H1 (cell line): ENCODE measurements at regions not wholly inside any gene's neighbourhood (a gene's known extent, or its start where the extent isn't known, plus 50 kb on each side); places are given as distances from the start of the nearest gene placed in this dataset.

Experiments used
- CTCF ChIA-PET: fragments of 300-600 bp; sonication (Branson Sonifier 250); formaldehyde crosslinking; loops from one replicate; lab custom pipeline; 2021; ENCODE audit not compliant: partially characterized antibody; lab: Charles Lee
- POLR2A ChIA-PET: fragments of 300-600 bp; sonication (Branson Sonifier 250); formaldehyde crosslinking; loops from one replicate; lab custom pipeline; 2021; ENCODE audit warnings: inconsistent platforms; ENCODE audit not compliant: partially characterized antibody; lab: Charles Lee
- DNase-seq, 2 experiments: peaks; one replicate each; pipeline versions ENCODE4 v3.0.0 to v3.0.0-alpha.2; 2010 to 2022; ENCODE audit warnings: low spot score in 2 of 2, low read depth in 1 of 2, mixed read lengths in 1 of 2
- FAIRE-seq: peaks from 2 replicates; lab custom pipeline; 2011; peaks lifted over from hg19 to GRCh38; lab: Jason Lieb, UNC
- H2AFZ ChIP-seq: 2 replicates; pipeline ENCODE4 v1.8.1; 2012; ENCODE audit warnings: low read length, inconsistent platforms
- H2AK5ac ChIP-seq: 2 replicates; pipeline ENCODE4 v1.6.1; 2013; ENCODE audit warnings: low read depth, low read length
- H2BK120ac ChIP-seq: replicated peaks from 2 replicates; pipeline ENCODE3; 2013; ENCODE audit warnings: low read depth, low read length, inconsistent platforms
- H2BK12ac ChIP-seq: 2 replicates; pipeline ENCODE4 v1.6.1; 2013; ENCODE audit warnings: low read depth, low read length
- H2BK15ac ChIP-seq: 2 replicates; pipeline ENCODE4 v1.6.1; 2013; ENCODE audit warnings: low read length
- H2BK20ac ChIP-seq: 2 replicates; pipeline ENCODE4 v1.6.1; 2013; ENCODE audit warnings: low read length
- H2BK5ac ChIP-seq: 2 replicates; pipeline ENCODE4 v1.6.1; 2013; ENCODE audit warnings: low read depth, low read length
- H3K14ac ChIP-seq: 2 replicates; pipeline ENCODE4 v1.6.1; 2013; ENCODE audit warnings: inconsistent platforms; ENCODE audit not compliant: insufficient read length
- H3K18ac ChIP-seq: 2 replicates; pipeline ENCODE4 v1.6.1; 2013; ENCODE audit warnings: low read length; ENCODE audit errors: extremely low read depth
- H3K23ac ChIP-seq: 2 replicates; pipeline ENCODE4 v1.6.1; 2013; ENCODE audit warnings: inconsistent platforms; ENCODE audit not compliant: insufficient read length
- H3K23me2 ChIP-seq: 2 replicates; pipeline ENCODE4 v1.6.1; 2013; ENCODE audit warnings: low read depth, low read length
- H3K27ac ChIP-seq: 2 replicates; pipeline ENCODE4 v1.6.1; 2011; ENCODE audit warnings: low read depth, low read length, inconsistent platforms
- H3K27me3 ChIP-seq, 4 experiments: replicated peaks in 1 of 4; 1 replicate in 1 of 4; 2 replicates in 3 of 4; pipeline versions ENCODE4 v1.6.1 to v1.8.1; 2011 to 2013; ENCODE audit warnings: low read length in 3 of 4, mild to moderate bottlenecking in 3 of 4, inconsistent platforms in 2 of 4, mixed read lengths in 2 of 4, moderate library complexity in 1 of 4; ENCODE audit not compliant: control insufficient read depth in 3 of 4, insufficient read depth in 3 of 4; ENCODE audit errors: extremely low read depth in 1 of 4
- H3K36me3 ChIP-seq, 4 experiments: 2 replicates each; pipeline versions ENCODE4 v1.6.1 to v1.8.1; 2011 to 2013; ENCODE audit warnings: mild to moderate bottlenecking in 4 of 4, low read length in 3 of 4, moderate library complexity in 2 of 4, control low read depth in 1 of 4, inconsistent platforms in 1 of 4; ENCODE audit not compliant: insufficient read depth in 4 of 4, control insufficient read depth in 2 of 4
- H3K4ac ChIP-seq: replicated peaks from 2 replicates; pipeline ENCODE3; 2013; ENCODE audit warnings: low read length, low read depth, mixed read lengths, inconsistent platforms; ENCODE audit not compliant: insufficient read length
- H3K4me1 ChIP-seq, 4 experiments: replicated peaks in 1 of 4; 1 replicate in 1 of 4; 2 replicates in 3 of 4; pipeline versions ENCODE4 v1.6.1 to v1.8.1; 2011 to 2013; ENCODE audit warnings: low read length in 3 of 4, inconsistent platforms in 2 of 4, mixed read lengths in 1 of 4; ENCODE audit not compliant: insufficient read depth in 4 of 4, control insufficient read depth in 3 of 4
- H3K4me2 ChIP-seq, 2 experiments: 2 replicates each; pipeline versions ENCODE4 v1.6.1 to v1.8.1; 2011 to 2013; ENCODE audit warnings: low read depth in 2 of 2, low read length in 2 of 2, control low read depth in 1 of 2, inconsistent platforms in 1 of 2, mild to moderate bottlenecking in 1 of 2; ENCODE audit not compliant: insufficient read depth in 1 of 2
- H3K4me3 ChIP-seq, 4 experiments: fragments of 200-600, 300-600 bp in 1 of 4; sonication (generic), shearing (Covaris generic), sonication (Bioruptor Twin) in 1 of 4; 2 replicates each; pipeline versions ENCODE4 v1.5.1 to v1.8.1; 2011 to 2016; ENCODE audit warnings: low read length in 4 of 4, low read depth in 3 of 4, control low read depth in 2 of 4, inconsistent platforms in 2 of 4, mild to moderate bottlenecking in 2 of 4, mixed read lengths in 1 of 4, moderate library complexity in 1 of 4; ENCODE audit not compliant: insufficient read depth in 2 of 4; ENCODE audit errors: extremely low read depth in 1 of 4
- H3K56ac ChIP-seq: replicated peaks from 2 replicates; pipeline ENCODE3; 2013; ENCODE audit warnings: low read depth, mild to moderate bottlenecking, mixed read lengths, low read length, inconsistent platforms; ENCODE audit not compliant: insufficient read length
- H3K79me1 ChIP-seq: 2 replicates; pipeline ENCODE4 v1.6.1; 2013; ENCODE audit warnings: low read depth, low read length, control low read depth
- H3K79me2 ChIP-seq, 2 experiments: 2 replicates each; pipeline versions ENCODE4 v1.6.1 to v1.8.1; 2012 to 2013; ENCODE audit warnings: low read length in 2 of 2, mild to moderate bottlenecking in 2 of 2, inconsistent platforms in 1 of 2; ENCODE audit not compliant: insufficient read depth in 2 of 2, control insufficient read depth in 1 of 2
- H3K9ac ChIP-seq, 4 experiments: replicated peaks in 1 of 4; 1 replicate in 1 of 4; 2 replicates in 3 of 4; pipeline versions ENCODE4 v1.6.1 to v1.8.1; 2011 to 2013; ENCODE audit warnings: low read depth in 3 of 4, low read length in 3 of 4, control low read depth in 2 of 4, mild to moderate bottlenecking in 2 of 4, moderate library complexity in 2 of 4, inconsistent platforms in 1 of 4; ENCODE audit errors: extremely low read depth in 1 of 4
- H3K9me3 ChIP-seq, 2 experiments: 2 replicates each; pipeline versions ENCODE4 v1.6.1 to v1.8.1; 2012 to 2013; ENCODE audit warnings: mild to moderate bottlenecking in 2 of 2, moderate library complexity in 2 of 2, control low read depth in 1 of 2, inconsistent platforms in 1 of 2, low read depth in 1 of 2, low read length in 1 of 2, mixed read lengths in 1 of 2; ENCODE audit not compliant: insufficient read depth in 2 of 2
- H4K20me1 ChIP-seq, 2 experiments: replicated peaks in 1 of 2; 2 replicates each; pipeline versions ENCODE3 to v1.8.1; 2011 to 2013; ENCODE audit warnings: inconsistent platforms in 2 of 2, low read length in 2 of 2, mild to moderate bottlenecking in 1 of 2; ENCODE audit not compliant: insufficient read depth in 2 of 2, control insufficient read depth in 1 of 2
- H4K5ac ChIP-seq: 2 replicates; pipeline ENCODE4 v1.6.1; 2013; ENCODE audit warnings: low read length, low read depth, mixed read lengths, inconsistent platforms; ENCODE audit not compliant: insufficient read length
- H4K8ac ChIP-seq: 2 replicates; pipeline ENCODE4 v1.8.0; 2013; ENCODE audit warnings: mild to moderate bottlenecking, moderate library complexity, low read length, inconsistent platforms; ENCODE audit not compliant: insufficient read depth; ENCODE audit errors: extremely low read depth
- H4K91ac ChIP-seq: replicated peaks from 2 replicates; pipeline ENCODE3; 2013; ENCODE audit warnings: low read length, mixed read lengths, inconsistent platforms; ENCODE audit not compliant: insufficient read length
- JUN ChIP-seq: IDR thresholded peaks from 2 replicates; pipeline ENCODE4 v1.6.1; 2011; ENCODE audit warnings: low read depth, mild to moderate bottlenecking, improper control_type of control experiment, low read length
- NRF1 ChIP-seq: IDR thresholded peaks from 2 replicates; pipeline ENCODE4 v1.6.1; 2011; ENCODE audit warnings: mild to moderate bottlenecking, low read depth, low read length, improper control_type of control experiment
- SIN3A ChIP-seq, 2 experiments: IDR thresholded peaks in 1 of 2; conservative IDR thresholded peaks in 1 of 2; 2 replicates each; pipeline ENCODE4 v1.6.1; 2011 to 2012; ENCODE audit warnings: low read length in 2 of 2, improper control_type of control experiment in 1 of 2, low read depth in 1 of 2, mild to moderate bottlenecking in 1 of 2
- USF2 ChIP-seq: IDR thresholded peaks from 2 replicates; pipeline ENCODE4 v1.6.1; 2011; ENCODE audit warnings: low read length, improper control_type of control experiment
- WGBS, 2 experiments: shearing (Covaris generic) in 1 of 2; methylation state at CpG; one replicate each; pipeline versions ENCODE4 v1.1.6 to v1.1.7; 2013 to 2015; ENCODE audit warnings: low lambda C conversion rate in 2 of 2, mixed read lengths in 2 of 2, inconsistent platforms in 1 of 2, low coverage in 1 of 2, missing lambda C conversion rate in 1 of 2; ENCODE audit not compliant: insufficient replicate concordance in 2 of 2, insufficient coverage in 1 of 2, insufficient read length in 1 of 2; ENCODE audit errors: extremely low coverage in 1 of 2, missing lambda C conversion rate in 1 of 2; 5-methylcytosine and 5-hydroxymethylcytosine counted together

GRCh38 chr11:128239306-128239705 is 348.1 kb downstream of the ETS1 start:
- Histone ChIP-seq H3K4ac (no peak overlapping the region), H3K27ac (no peak overlapping the region), H3K23ac (no peak overlapping the region), H3K14ac (no peak overlapping the region), H4K5ac (no peak overlapping the region), H3K36me3 (no peaks in the 10 kb centered on the region), H3K9ac (no peak overlapping the region), H3K18ac (no peak overlapping the region), H2BK15ac (no peak overlapping the region), H3K4me3 (no peak overlapping the region), H3K56ac (no peak overlapping the region), H3K27me3 (no peaks in the 10 kb centered on the region), H3K79me1 (no peaks in the 10 kb centered on the region), H3K23me2 (no peaks in the 10 kb centered on the region), H2AK5ac (no peak overlapping the region), H2BK20ac (no peak overlapping the region), H2BK120ac (no peak overlapping the region), H2BK5ac (no peak overlapping the region), H3K79me2 (no peaks in the 10 kb centered on the region), H3K9me3 (no peaks in the 10 kb centered on the region; a peak in 1 of 4 replicates), H2AFZ (no peak overlapping the region), H3K4me1 (0 out of 7 replicates have a peak, but pooled peaks cover 0 to 2% (median 0%) of the 10 kb centered on the region in 4 experiments), H4K91ac (no peak overlapping the region), H4K20me1 (no peaks in the 10 kb centered on the region), H2BK12ac (no peak overlapping the region), H4K8ac (no peak overlapping the region), H3K4me2 (no peak overlapping the region)
- TF ChIP-seq JUN, result no peak
- TF ChIP-seq USF2, result no peak
- no peak for TF ChIP-seq SIN3A (conservative IDR thresholded peaks at IDR 0.05 in 1 of 2, IDR thresholded peaks at IDR 0.05 in 1 of 2; ENCODE audit: low read depth in 1 of 2, low read length in 2 of 2)
- no peak for TF ChIP-seq NRF1
- DNase-seq (no peak), FAIRE-seq (no peak)
- POLR2A ChIA-PET, result no interaction called here
- WGBS, 2 experiments, result 91% methylated on average over 4 of the region's 4 CpGs; no CpG with 5 or more reads in 1 of the 2 experiments
- CTCF ChIA-PET, result no interaction called here
